Nephron (organoid): ENCODE measurements at regions not wholly inside any gene's neighbourhood (a gene's known extent, or its start where the extent isn't known, plus 50 kb on each side); places are given as distances from the start of the nearest gene placed in this dataset.

Source experiments
- H3K27ac Mint-ChIP-seq, 3 experiments: 2 replicates each; pipeline ENCODE4 v1.8.0; 2020; ENCODE audit warnings: mixed read lengths in 3 of 3, mild to moderate bottlenecking in 2 of 3, moderate library complexity in 1 of 3
- H3K27me3 Mint-ChIP-seq: 2 replicates; pipeline ENCODE4 v1.8.0; 2021; ENCODE audit warnings: low read depth, mild to moderate bottlenecking, moderate library complexity, mixed read lengths
- H3K36me3 Mint-ChIP-seq: 2 replicates; pipeline ENCODE4 v1.8.0; 2020; ENCODE audit warnings: low read depth, mixed read lengths
- H3K4me1 Mint-ChIP-seq: 2 replicates; pipeline ENCODE4 v1.8.0; 2020; ENCODE audit warnings: mixed read lengths
- H3K4me3 Mint-ChIP-seq, 3 experiments: 2 replicates each; pipeline ENCODE4 v1.8.0; 2020; ENCODE audit warnings: mild to moderate bottlenecking in 3 of 3, mixed read lengths in 3 of 3, moderate library complexity in 2 of 3
- H3K9me3 Mint-ChIP-seq: 2 replicates; pipeline ENCODE4 v1.8.0; 2020; ENCODE audit warnings: mixed read lengths
- CTCF ChIP-seq, 3 experiments: fragments of 200-600 bp; sonication (generic); IDR thresholded peaks; one replicate each; pipeline ENCODE4 v1.5.0; 2021; ENCODE audit warnings: antibody characterized with exemption in 3 of 3; ENCODE audit not compliant: unreplicated experiment in 3 of 3

DNA sequence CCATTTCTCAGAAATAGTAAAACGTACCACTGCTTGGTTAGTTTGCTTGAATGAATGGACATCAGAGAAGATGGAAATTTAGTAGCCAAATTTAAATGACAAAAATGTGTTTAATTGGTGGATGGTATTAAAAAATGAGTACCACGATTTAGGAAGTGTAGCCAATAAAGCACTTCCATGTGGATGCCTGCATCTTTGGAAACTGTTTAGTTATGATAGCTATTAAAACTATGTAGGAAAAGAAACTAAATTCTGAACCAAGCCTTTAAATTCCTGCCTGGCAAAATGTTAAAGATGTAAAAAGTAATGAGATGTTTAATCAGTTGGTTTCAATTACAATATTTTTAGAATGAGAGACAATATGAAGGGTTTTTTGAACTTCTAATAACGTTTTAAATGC is 94.8 kb downstream of the NUDT12 start:
- Mint-ChIP-seq H3K27me3 (no peaks in the 10 kb centered on the region), H3K27ac (no peak overlapping the region), H3K36me3 (no peaks in the 10 kb centered on the region), H3K9me3 (no peaks in the 10 kb centered on the region), H3K4me1 (peaks cover 7% of the 10 kb centered on the region), H3K4me3 (no peak overlapping the region)
- no peak for TF ChIP-seq CTCF (IDR thresholded peaks at IDR 0.05; ENCODE audit: unreplicated experiment in 3 of 3)

DNA sequence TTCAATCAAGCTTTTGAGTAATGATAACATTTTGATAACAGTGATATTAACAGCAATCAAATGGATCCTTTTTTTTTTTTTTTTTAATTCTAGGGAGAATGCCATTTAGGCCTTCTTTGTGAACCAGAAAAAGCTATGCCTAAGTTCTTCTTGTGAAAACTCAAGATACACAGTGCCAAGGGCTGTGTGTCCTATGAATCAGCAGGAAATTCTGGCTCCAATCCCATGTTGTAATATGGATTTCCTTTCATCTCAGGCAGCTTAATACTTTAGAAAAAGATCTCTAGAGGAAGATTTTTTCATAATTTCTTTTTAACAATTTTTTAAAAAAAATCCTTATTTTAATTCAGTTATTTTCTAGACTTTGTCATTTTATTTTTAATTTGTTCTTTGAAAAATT is 96.1 kb downstream of the NUDT12 start:
- Mint-ChIP-seq H3K36me3 (no peaks in the 10 kb centered on the region), H3K4me3 (no peak overlapping the region)
- no peak for TF ChIP-seq CTCF (IDR thresholded peaks at IDR 0.05; ENCODE audit: unreplicated experiment in 3 of 3)

GRCh38 chr5:103465891-103466290 is 96.7 kb downstream of the NUDT12 start:
- no peak overlapping the region for H3K4me3 Mint-ChIP-seq
- H3K27me3 Mint-ChIP-seq, result peaks cover 4% of the 10 kb centered on the region
- H3K36me3 Mint-ChIP-seq, result no peaks in the 10 kb centered on the region
- H3K4me1 Mint-ChIP-seq, result no peaks in the 10 kb centered on the region
- no peak overlapping the region for H3K27ac Mint-ChIP-seq
- no peak for TF ChIP-seq CTCF (IDR thresholded peaks at IDR 0.05; ENCODE audit: unreplicated experiment in 3 of 3)
- H3K9me3 Mint-ChIP-seq, result no peaks in the 10 kb centered on the region

More for the DNA sequence above, 96.1 kb downstream of the NUDT12 start:
- Mint-ChIP-seq H3K27ac (no peak overlapping the region), H3K9me3 (no peaks in the 10 kb centered on the region), H3K4me1 (no peaks in the 10 kb centered on the region), H3K27me3 (peaks cover 4% of the 10 kb centered on the region)

GRCh38 chr5:103464835-103465484 is 97.6 kb downstream of the NUDT12 start:
- Mint-ChIP-seq H3K4me3 (no peak overlapping the region), H3K9me3 (no peaks in the 10 kb centered on the region), H3K27ac (no peak overlapping the region), H3K36me3 (no peaks in the 10 kb centered on the region), H3K4me1 (no peaks in the 10 kb centered on the region), H3K27me3 (peaks cover 4% of the 10 kb centered on the region)
- no peak for TF ChIP-seq CTCF (IDR thresholded peaks at IDR 0.05; ENCODE audit: unreplicated experiment in 3 of 3)

- H3K27me3 Mint-ChIP-seq, result peaks cover 4% of the 10 kb centered on the region
- no peaks in the 10 kb centered on the region for H3K36me3 Mint-ChIP-seq
- no peak overlapping the region for H3K4me3 Mint-ChIP-seq
- no peak overlapping the region for H3K27ac Mint-ChIP-seq
- H3K9me3 Mint-ChIP-seq, result no peaks in the 10 kb centered on the region
- TF ChIP-seq CTCF (IDR thresholded peaks at IDR 0.05; ENCODE audit: unreplicated experiment in 3 of 3), result no peak
- H3K4me1 Mint-ChIP-seq, result no peaks in the 10 kb centered on the region
These were observed 99.3 kb downstream of the NUDT12 start for GRCh38 chr5:103463261-103463660.

- H3K27ac Mint-ChIP-seq, result no peak overlapping the region
- peaks cover 4% of the 10 kb centered on the region for H3K27me3 Mint-ChIP-seq
- no peaks in the 10 kb centered on the region for H3K36me3 Mint-ChIP-seq
- no peak for TF ChIP-seq CTCF (IDR thresholded peaks at IDR 0.05; ENCODE audit: unreplicated experiment in 3 of 3)
- no peak overlapping the region for H3K4me3 Mint-ChIP-seq
- H3K9me3 Mint-ChIP-seq, result no peaks in the 10 kb centered on the region
- no peaks in the 10 kb centered on the region for H3K4me1 Mint-ChIP-seq
These were observed 101.3 kb downstream of the NUDT12 start for GRCh38 chr5:103461243-103461642.
